Keratinocyte (primary cell): ENCODE measurements at regions not wholly inside any gene's neighbourhood (a gene's known extent, or its start where the extent isn't known, plus 50 kb on each side); places are given as distances from the start of the nearest gene placed in this dataset.

Source experiments
- DNase-seq: peaks from one replicate; pipeline ENCODE4 v3.0.0-alpha.2; 2011; ENCODE audit warnings: low read depth, missing footprints, low spot score
- FAIRE-seq: peaks from 2 replicates; lab custom pipeline; 2011; peaks lifted over from hg19 to GRCh38; lab: Jason Lieb, UNC
- H2AFZ ChIP-seq: 2 replicates; pipeline ENCODE4 v1.6.0; 2012; ENCODE audit warnings: low read length, control low read depth, inconsistent platforms; ENCODE audit not compliant: control insufficient read depth
- H3K27ac ChIP-seq: 2 replicates; pipeline ENCODE4 v1.5.1; 2011; ENCODE audit warnings: low read length; ENCODE audit not compliant: control insufficient read depth, insufficient read depth
- H3K27me3 ChIP-seq: 3 replicates; pipeline ENCODE4 v1.6.0; 2011; ENCODE audit warnings: low read length; ENCODE audit not compliant: control insufficient read depth, insufficient read depth; ENCODE audit errors: extremely low read depth
- H3K36me3 ChIP-seq, 2 experiments: 2 replicates in 1 of 2; 3 replicates in 1 of 2; pipeline ENCODE4 v1.5.1; 2011; ENCODE audit warnings: low read length in 2 of 2, mild to moderate bottlenecking in 1 of 2; ENCODE audit not compliant: control insufficient read depth in 2 of 2, insufficient read depth in 2 of 2; ENCODE audit errors: extremely low read depth in 1 of 2
- H3K4me1 ChIP-seq: 3 replicates; pipeline ENCODE4 v1.5.1; 2011; ENCODE audit warnings: low read length; ENCODE audit not compliant: control insufficient read depth, insufficient read depth; ENCODE audit errors: extremely low read depth
- H3K4me2 ChIP-seq: 3 replicates; pipeline ENCODE4 v1.6.0; 2011; ENCODE audit warnings: low read depth, low read length; ENCODE audit not compliant: control insufficient read depth, insufficient read depth; ENCODE audit errors: extremely low read depth
- H3K4me3 ChIP-seq, 3 experiments: fragments of 200-600 bp in 1 of 3; sonication (generic) in 1 of 3; 2 replicates in 2 of 3; 3 replicates in 1 of 3; pipeline ENCODE4 v1.5.1; 2011 to 2016; ENCODE audit warnings: low read length in 3 of 3, mild to moderate bottlenecking in 3 of 3, control low read depth in 2 of 3, inconsistent platforms in 1 of 3, low read depth in 1 of 3, mixed read lengths in 1 of 3, mixed run types in 1 of 3, moderate library complexity in 1 of 3; ENCODE audit not compliant: control insufficient read depth in 2 of 3, insufficient read depth in 2 of 3; ENCODE audit errors: extremely low read depth in 1 of 3
- H3K79me2 ChIP-seq: 2 replicates; pipeline ENCODE4 v1.6.0; 2012; ENCODE audit warnings: low read length; ENCODE audit not compliant: control insufficient read depth, insufficient read depth
- H3K9ac ChIP-seq: 3 replicates; pipeline ENCODE4 v1.6.0; 2011; ENCODE audit warnings: low read length; ENCODE audit not compliant: control insufficient read depth, insufficient read depth; ENCODE audit errors: extremely low read depth
- H3K9me1 ChIP-seq: 3 replicates; pipeline ENCODE4 v1.6.0; 2011; ENCODE audit warnings: low read length; ENCODE audit not compliant: control insufficient read depth, insufficient read depth; ENCODE audit errors: extremely low read depth
- H3K9me3 ChIP-seq: 2 replicates; pipeline ENCODE4 v1.5.1; 2012; ENCODE audit warnings: low read depth, low read length; ENCODE audit not compliant: control insufficient read depth
- H4K20me1 ChIP-seq: 3 replicates; pipeline ENCODE4 v1.6.0; 2011; ENCODE audit warnings: low read length; ENCODE audit not compliant: control insufficient read depth, insufficient read depth; ENCODE audit errors: extremely low read depth
- EZH2 ChIP-seq: IDR thresholded peaks from one replicate; pipeline ENCODE4 v1.6.1; 2012; ENCODE audit warnings: inconsistent platforms, mild to moderate bottlenecking, low read length, moderate library complexity
- dilution Hi-C: fragments of 300-500 bp; cut with MboI; formaldehyde crosslinking; loops from one replicate; pipeline ENCODE4 v1.7.0; 2020; ENCODE audit warnings: low sequenced_read_pairs; ENCODE audit not compliant: extremely low pct_ligation_motif_present
- TF ChIP-seq, protein P1 (sequence below), 3 experiments: IDR thresholded peaks in 1 of 3; conservative IDR thresholded peaks in 1 of 3; optimal IDR thresholded peaks in 1 of 3; 2 replicates in 2 of 3; 3 replicates in 1 of 3; pipeline versions ENCODE3 to v1.5.1; 2011; ENCODE audit warnings: low read length in 3 of 3, mild to moderate bottlenecking in 3 of 3, moderate library complexity in 2 of 3, control low read depth in 1 of 3, inconsistent platforms in 1 of 3; ENCODE audit not compliant: insufficient read depth in 2 of 3; ENCODE audit errors: extremely low read depth in 1 of 3

GRCh38 chr6:11386323-11386722 lies 151.2 kb upstream of the TMEM170B start:
- H3K27ac ChIP-seq, result no peak overlapping the region
- no peaks in the 10 kb centered on the region for H3K9me1 ChIP-seq
- peaks cover 9% of the 10 kb centered on the region for H3K4me1 ChIP-seq
- H3K9me3 ChIP-seq, result no peaks in the 10 kb centered on the region
- DNase-seq, result no peak
- no peak for FAIRE-seq
- H3K79me2 ChIP-seq, result no peaks in the 10 kb centered on the region
- no peak overlapping the region for H3K4me3 ChIP-seq
- no peak overlapping the region for H3K9ac ChIP-seq
- dilution Hi-C loops, result no loop called here
- TF ChIP-seq EZH2, result no peak
- TF ChIP-seq, protein P1, sequence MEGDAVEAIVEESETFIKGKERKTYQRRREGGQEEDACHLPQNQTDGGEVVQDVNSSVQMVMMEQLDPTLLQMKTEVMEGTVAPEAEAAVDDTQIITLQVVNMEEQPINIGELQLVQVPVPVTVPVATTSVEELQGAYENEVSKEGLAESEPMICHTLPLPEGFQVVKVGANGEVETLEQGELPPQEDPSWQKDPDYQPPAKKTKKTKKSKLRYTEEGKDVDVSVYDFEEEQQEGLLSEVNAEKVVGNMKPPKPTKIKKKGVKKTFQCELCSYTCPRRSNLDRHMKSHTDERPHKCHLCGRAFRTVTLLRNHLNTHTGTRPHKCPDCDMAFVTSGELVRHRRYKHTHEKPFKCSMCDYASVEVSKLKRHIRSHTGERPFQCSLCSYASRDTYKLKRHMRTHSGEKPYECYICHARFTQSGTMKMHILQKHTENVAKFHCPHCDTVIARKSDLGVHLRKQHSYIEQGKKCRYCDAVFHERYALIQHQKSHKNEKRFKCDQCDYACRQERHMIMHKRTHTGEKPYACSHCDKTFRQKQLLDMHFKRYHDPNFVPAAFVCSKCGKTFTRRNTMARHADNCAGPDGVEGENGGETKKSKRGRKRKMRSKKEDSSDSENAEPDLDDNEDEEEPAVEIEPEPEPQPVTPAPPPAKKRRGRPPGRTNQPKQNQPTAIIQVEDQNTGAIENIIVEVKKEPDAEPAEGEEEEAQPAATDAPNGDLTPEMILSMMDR (optimal IDR thresholded peaks at IDR 0.05 in 1 of 3, IDR thresholded peaks at IDR 0.05 in 1 of 3, conservative IDR thresholded peaks at IDR 0.05 in 1 of 3; ENCODE audit: extremely low read depth in 1 of 3, insufficient read depth in 2 of 3, low read length in 3 of 3), result no peak
- H3K36me3 ChIP-seq, result no peaks in the 10 kb centered on the region
- H3K27me3 ChIP-seq, result no peaks in the 10 kb centered on the region
- H2AFZ ChIP-seq, result no peak overlapping the region
- no peak overlapping the region for H3K4me2 ChIP-seq
- H4K20me1 ChIP-seq, result no peaks in the 10 kb centered on the region

DNA sequence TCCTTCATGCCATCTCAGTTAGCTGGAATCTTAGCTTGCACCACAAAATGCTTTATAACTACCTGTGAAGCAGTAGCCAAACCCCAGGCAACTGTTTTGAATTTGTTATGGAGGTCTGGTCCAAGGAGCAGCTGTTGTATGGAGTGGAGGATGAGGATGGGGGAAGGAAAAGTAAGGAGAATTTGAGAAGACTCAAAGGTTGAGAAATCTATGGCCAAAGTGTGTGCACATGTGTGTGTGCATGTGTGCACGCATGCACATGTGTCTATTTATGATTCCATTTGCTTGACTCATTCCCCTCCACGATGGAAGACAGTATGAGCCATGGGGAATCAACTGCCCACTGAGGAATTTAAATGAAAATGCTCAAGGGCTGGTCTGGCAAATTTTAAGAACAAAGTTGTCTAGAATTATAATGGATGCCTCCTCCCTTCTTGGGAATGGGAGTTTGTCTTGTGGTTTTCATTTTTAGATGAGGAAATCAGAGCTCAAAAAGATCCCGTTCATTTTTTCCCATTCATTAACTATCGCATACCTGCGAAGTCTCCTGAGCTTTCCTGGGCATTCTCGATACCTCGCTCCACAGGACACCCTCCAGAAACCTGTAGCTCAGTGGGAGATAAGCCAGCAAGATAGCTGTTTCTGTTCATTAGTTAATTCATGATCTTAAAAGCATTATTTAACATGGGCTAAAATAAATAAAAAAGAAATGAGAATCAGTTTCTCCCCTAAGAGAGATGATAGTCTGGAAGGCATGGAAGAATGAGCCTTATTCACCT lies 152.3 kb upstream of the NEDD9 start:
- no peak for TF ChIP-seq EZH2
- TF ChIP-seq, protein P1 (optimal IDR thresholded peaks at IDR 0.05 in 1 of 3, IDR thresholded peaks at IDR 0.05 in 1 of 3, conservative IDR thresholded peaks at IDR 0.05 in 1 of 3; ENCODE audit: extremely low read depth in 1 of 3, insufficient read depth in 2 of 3, low read length in 3 of 3), result no peak
- Histone ChIP-seq H3K9ac (no peak overlapping the region), H3K36me3 (no peaks in the 10 kb centered on the region), H3K27ac (no peak overlapping the region), H3K27me3 (no peaks in the 10 kb centered on the region), H3K79me2 (no peaks in the 10 kb centered on the region), H2AFZ (no peak overlapping the region), H3K9me3 (no peaks in the 10 kb centered on the region), H3K4me1 (peaks cover 1% of the 10 kb centered on the region), H4K20me1 (no peaks in the 10 kb centered on the region), H3K4me3 (no peak overlapping the region), H3K9me1 (no peaks in the 10 kb centered on the region), H3K4me2 (no peak overlapping the region)
- dilution Hi-C loops, result no loop called here
- DNase-seq, result no peak
- FAIRE-seq, result no peak
